GM21381 (cell line): ENCODE measurements at regions not wholly inside any gene's neighbourhood (a gene's known extent, or its start where the extent isn't known, plus 50 kb on each side); places are given as distances from the start of the nearest gene placed in this dataset.

ENCODE experiments used
- ATAC-seq: cut with Tn5 transposase; IDR thresholded peaks from one replicate; pipeline ENCODE4 v1.9.1; 2021; ENCODE audit warnings: mild to moderate bottlenecking, moderate library complexity; ENCODE audit not compliant: unreplicated experiment

- ATAC-seq, result no peak
Measured at GRCh38 chr5:174326372-174326771, 280.9 kb downstream of the NSG2 start.

- ATAC-seq, result no peak
Measured at GRCh38 chr5:174327317-174327864, 281.9 kb downstream of the NSG2 start.

- no peak for ATAC-seq
Measured at GRCh38 chr5:174327896-174328295, 282.4 kb downstream of the NSG2 start.

- ATAC-seq, result no peak
Measured at GRCh38 chr5:174328631-174329299, 283.3 kb downstream of the NSG2 start.

GRCh38 chr5:174329738-174330137 is 284.2 kb downstream of the NSG2 start:
- ATAC-seq, result no peak

- no peak for ATAC-seq
Measured at GRCh38 chr5:174335682-174336364, 290.3 kb downstream of the NSG2 start.

- no peak for ATAC-seq
Measured at GRCh38 chr5:174336479-174336878, 291.0 kb downstream of the NSG2 start.

- no peak for ATAC-seq
Measured at GRCh38 chr5:174337276-174338184, 292.0 kb downstream of the NSG2 start.

GRCh38 chr5:174338185-174339010 is 292.9 kb downstream of the NSG2 start:
- no peak for ATAC-seq

- ATAC-seq, result no peak
Measured at GRCh38 chr5:174339130-174339529, 293.6 kb downstream of the NSG2 start.

GRCh38 chr5:174340226-174340625 is 294.7 kb downstream of the NSG2 start:
- no peak for ATAC-seq

- no peak for ATAC-seq
Measured at GRCh38 chr5:174342696-174343095, 297.2 kb downstream of the NSG2 start.

GRCh38 chr5:174343826-174344225 is 298.3 kb downstream of the NSG2 start:
- ATAC-seq, result no peak

- ATAC-seq, result no peak
Measured at GRCh38 chr5:174344335-174344734, 298.8 kb downstream of the NSG2 start.

- no peak for ATAC-seq
Measured at GRCh38 chr5:174347183-174347582, 301.7 kb downstream of the NSG2 start.

GRCh38 chr5:174348311-174348981 is 302.9 kb downstream of the NSG2 start:
- no peak for ATAC-seq

GRCh38 chr5:174352681-174353080 is 307.2 kb downstream of the NSG2 start:
- ATAC-seq, result no peak

- ATAC-seq, result no peak
Measured at GRCh38 chr5:174354571-174354970, 309.1 kb downstream of the NSG2 start.

- ATAC-seq, result no peak
Measured at GRCh38 chr5:174355208-174355612, 309.7 kb downstream of the NSG2 start.

- no peak for ATAC-seq
Measured at GRCh38 chr5:174355995-174356394, 310.5 kb downstream of the NSG2 start.
